NB4 (cell line): ENCODE measurements at regions not wholly inside any gene's neighbourhood (a gene's known extent, or its start where the extent isn't known, plus 50 kb on each side); places are given as distances from the start of the nearest gene placed in this dataset.

ENCODE experiments used
- CTCF ChIP-seq: IDR thresholded peaks from one replicate; pipeline ENCODE4 v1.5.1; 2012; ENCODE audit warnings: low read depth, low read length
- MAX ChIP-seq: IDR thresholded peaks from 2 replicates; pipeline ENCODE4 v1.6.1; 2011; ENCODE audit warnings: low read depth, low read length
- MYC ChIP-seq: IDR thresholded peaks from 2 replicates; pipeline ENCODE4 v1.6.1; 2011; ENCODE audit warnings: low read depth, low read length
- POLR2A ChIP-seq: IDR thresholded peaks from 2 replicates; pipeline ENCODE4 v1.6.1; 2011; ENCODE audit warnings: mild to moderate bottlenecking; ENCODE audit not compliant: insufficient read length; ENCODE audit errors: extremely low read depth

GRCh38 chr16:80480664-80481063, 60.1 kb upstream of the DYNLRB2 start:
- no peak for TF ChIP-seq POLR2A
- no peak for TF ChIP-seq CTCF
- no peak for TF ChIP-seq MAX
- TF ChIP-seq MYC, result no peak
